KMS-11 (cell line): ENCODE measurements at regions not wholly inside any gene's neighbourhood (a gene's known extent, or its start where the extent isn't known, plus 50 kb on each side); places are given as distances from the start of the nearest gene placed in this dataset.

Experiments used
- H2AFZ ChIP-seq: fragments of 200-600 bp; sonication (generic); 2 replicates; pipeline ENCODE4 v1.6.1; 2016; ENCODE audit warnings: antibody characterized with exemption, mixed run types, low read depth
- H3K27ac ChIP-seq: fragments of 200-600 bp; sonication (generic); 2 replicates; pipeline ENCODE4 v1.6.1; 2016; ENCODE audit warnings: mild to moderate bottlenecking, mixed run types
- H3K27me3 ChIP-seq: fragments of 200-600 bp; sonication (generic); 2 replicates; pipeline ENCODE4 v1.6.1; 2017; ENCODE audit warnings: mild to moderate bottlenecking, low read depth, mixed run types, moderate library complexity; ENCODE audit not compliant: insufficient read depth
- H3K36me3 ChIP-seq: fragments of 200-600 bp; sonication (generic); 2 replicates; pipeline ENCODE4 v1.6.1; 2017; ENCODE audit warnings: mild to moderate bottlenecking, mixed run types; ENCODE audit not compliant: insufficient read depth
- H3K4me1 ChIP-seq: fragments of 200-600 bp; sonication (generic); 2 replicates; pipeline ENCODE4 v1.6.1; 2016; ENCODE audit warnings: mild to moderate bottlenecking, low read depth, mixed run types; ENCODE audit not compliant: poor library complexity, severe bottlenecking
- H3K4me2 ChIP-seq: fragments of 200-600 bp; sonication (generic); 2 replicates; pipeline ENCODE4 v1.7.0; 2016; ENCODE audit warnings: mild to moderate bottlenecking, mixed run types
- H3K4me3 ChIP-seq: fragments of 200-600 bp; sonication (generic); IDR thresholded peaks from 2 replicates; pipeline ENCODE4 v1.6.1; 2017; ENCODE audit warnings: low read depth, low read length, mixed read lengths; ENCODE audit not compliant: insufficient read depth
- H3K79me2 ChIP-seq: fragments of 200-600 bp; sonication (generic); 2 replicates; pipeline ENCODE4 v1.6.1; 2016; ENCODE audit warnings: low read depth, mixed run types; ENCODE audit not compliant: insufficient read depth
- H3K9ac ChIP-seq: fragments of 200-600 bp; sonication (generic); 2 replicates; pipeline ENCODE4 v1.6.1; 2016; ENCODE audit warnings: mild to moderate bottlenecking, mixed run types
- H4K20me1 ChIP-seq: fragments of 200-600 bp; sonication (generic); 2 replicates; pipeline ENCODE4 v1.6.1; 2016; ENCODE audit warnings: mild to moderate bottlenecking, mixed run types; ENCODE audit not compliant: insufficient read depth
- CTCF ChIP-seq: fragments of 200-600 bp; sonication (generic); conservative IDR thresholded peaks from 2 replicates; pipeline ENCODE4 v1.6.1; 2017; ENCODE audit warnings: low read depth, mild to moderate bottlenecking, antibody characterized with exemption, low read length, moderate library complexity, mixed read lengths

DNA sequence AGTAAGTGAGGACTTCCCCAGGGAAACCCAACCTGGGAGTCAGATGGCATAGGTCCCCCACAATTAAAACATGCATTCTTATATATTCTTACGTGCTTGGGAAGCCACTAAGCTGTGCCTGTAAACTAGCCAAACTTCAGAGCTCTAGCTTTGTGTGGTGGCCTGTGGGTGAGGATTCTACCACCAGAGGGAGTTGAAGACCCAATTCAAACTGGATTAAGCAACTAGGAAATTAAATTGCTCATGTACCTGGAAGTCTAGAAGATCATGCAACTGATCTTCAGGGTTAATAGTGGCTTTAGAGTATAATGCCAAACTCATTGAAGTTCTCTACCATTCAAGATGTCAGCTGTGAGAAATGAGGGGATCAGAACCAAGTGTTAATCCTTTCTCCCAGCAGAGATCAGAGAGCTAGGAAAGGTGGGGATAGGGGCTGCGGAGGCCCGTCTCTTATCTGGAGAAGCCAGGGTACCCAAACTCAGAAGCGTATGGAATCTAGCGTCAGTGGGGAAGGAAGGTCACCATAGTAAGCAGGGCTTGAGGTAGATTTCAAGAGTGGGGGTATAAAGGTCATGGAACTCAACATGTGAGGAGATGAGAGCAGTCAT lies 53.2 kb upstream of the CCDC85A start:
- H4K20me1 ChIP-seq: no peaks in the 10 kb centered on the region

DNA sequence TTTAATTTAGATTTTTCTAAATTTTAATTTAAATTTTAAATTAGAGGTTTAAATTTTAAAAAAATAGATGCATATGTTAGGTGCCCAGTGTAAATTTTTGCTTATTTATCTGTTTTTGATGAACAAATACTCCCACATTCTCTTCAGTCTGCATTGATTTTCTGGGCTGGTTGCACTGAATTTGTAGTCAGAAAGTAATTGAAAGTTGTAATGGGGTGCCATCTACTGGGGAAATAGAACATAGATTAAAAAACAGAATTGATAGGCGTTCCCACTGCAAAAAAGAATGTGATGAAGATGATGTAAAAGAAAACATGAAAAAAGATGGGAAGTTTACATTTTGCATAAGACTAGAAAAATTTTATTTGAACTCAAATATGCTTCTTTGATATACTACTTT lies 51.7 kb upstream of the CCDC85A start:
- H3K36me3 ChIP-seq: no peaks in the 10 kb centered on the region
- TF ChIP-seq CTCF: peak; percentile 77
- H3K27me3 ChIP-seq: no peaks in the 10 kb centered on the region
- H2AFZ ChIP-seq: no peak overlapping the region
- H4K20me1 ChIP-seq: no peaks in the 10 kb centered on the region
- H3K4me1 ChIP-seq: no peaks in the 10 kb centered on the region
- H3K9ac ChIP-seq: no peak overlapping the region
- H3K79me2 ChIP-seq: no peaks in the 10 kb centered on the region
- H3K4me3 ChIP-seq: no peak overlapping the region
- no peak overlapping the region for H3K4me2 ChIP-seq
- H3K27ac ChIP-seq: no peak overlapping the region

More for the DNA sequence above, 53.2 kb upstream of the CCDC85A start:
- no peak overlapping the region for H3K9ac ChIP-seq
- H3K4me3 ChIP-seq: no peak overlapping the region
- no peak overlapping the region for H2AFZ ChIP-seq
- peak; percentile 91 for TF ChIP-seq CTCF
- H3K4me2 ChIP-seq: no peak overlapping the region
- H3K27me3 ChIP-seq: no peaks in the 10 kb centered on the region
- H3K36me3 ChIP-seq: no peaks in the 10 kb centered on the region
- no peaks in the 10 kb centered on the region for H3K79me2 ChIP-seq
- no peak overlapping the region for H3K27ac ChIP-seq
- no peaks in the 10 kb centered on the region for H3K4me1 ChIP-seq

DNA sequence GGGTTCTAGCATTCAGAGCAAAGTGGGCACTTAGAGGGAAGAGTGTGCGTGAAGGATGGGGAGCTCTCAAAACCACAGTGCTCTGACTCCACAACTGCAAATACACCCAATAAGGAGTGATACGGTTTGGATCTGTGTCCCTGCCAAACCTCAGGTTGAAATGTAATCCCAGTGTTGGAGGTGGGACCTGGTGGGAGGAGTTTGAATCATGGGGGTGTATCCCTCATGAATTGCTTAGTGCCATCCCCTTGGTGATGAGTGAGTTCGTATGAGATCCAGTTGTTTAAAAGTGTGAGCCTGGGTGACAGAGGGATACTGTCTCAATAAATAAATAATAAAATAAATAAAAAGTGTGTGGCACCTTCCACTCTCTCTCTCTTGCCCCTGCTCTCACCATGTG lies 50.3 kb upstream of the CCDC85A start:
- no peak overlapping the region for H3K4me3 ChIP-seq
- no peaks in the 10 kb centered on the region for H3K27me3 ChIP-seq
- no peaks in the 10 kb centered on the region for H3K79me2 ChIP-seq
- no peak overlapping the region for H3K27ac ChIP-seq
- H2AFZ ChIP-seq: no peak overlapping the region
- H3K4me1 ChIP-seq: no peaks in the 10 kb centered on the region
- H4K20me1 ChIP-seq: no peaks in the 10 kb centered on the region
- H3K36me3 ChIP-seq: no peaks in the 10 kb centered on the region
- H3K9ac ChIP-seq: no peak overlapping the region
- H3K4me2 ChIP-seq: no peak overlapping the region
- no peak for TF ChIP-seq CTCF

DNA sequence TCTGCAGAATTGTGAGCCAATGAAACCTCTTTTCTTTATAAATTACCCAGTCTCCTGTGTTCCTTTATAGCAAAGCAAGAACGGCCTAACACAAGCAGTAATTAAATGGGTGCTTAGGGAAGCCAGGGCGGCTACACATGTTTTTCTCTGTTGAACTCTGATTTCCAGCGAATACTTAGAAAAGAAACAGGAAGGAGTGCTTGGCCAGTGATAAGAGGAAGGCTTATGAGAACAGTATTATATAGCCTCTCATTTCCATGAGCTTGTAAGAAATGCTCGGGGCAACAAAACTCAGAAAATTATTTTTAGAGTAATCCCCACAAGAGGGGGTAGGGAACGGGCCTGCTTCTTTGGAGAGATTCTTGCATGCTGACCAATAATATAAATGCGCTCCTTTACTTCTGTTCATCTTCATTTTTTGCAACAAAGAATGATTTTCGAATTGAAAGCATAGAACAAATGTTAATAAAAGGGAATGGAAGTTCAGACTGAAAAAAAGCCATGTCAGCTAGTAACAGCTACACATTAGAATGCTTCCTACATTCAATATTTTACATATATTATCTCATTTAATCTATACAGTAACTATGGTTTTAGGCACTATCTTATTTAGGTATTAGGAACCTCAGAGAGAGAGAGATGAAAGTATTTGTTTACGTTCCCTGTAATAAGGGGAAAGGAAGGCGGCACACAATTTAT lies 49.7 kb upstream of the CCDC85A start:
- Histone ChIP-seq H3K4me1 (no peaks in the 10 kb centered on the region), H3K27ac (no peak overlapping the region), H3K4me3 (no peak overlapping the region), H3K79me2 (no peaks in the 10 kb centered on the region), H3K36me3 (no peaks in the 10 kb centered on the region), H4K20me1 (no peaks in the 10 kb centered on the region), H3K9ac (no peak overlapping the region), H3K4me2 (no peak overlapping the region), H3K27me3 (no peaks in the 10 kb centered on the region), H2AFZ (no peak overlapping the region)
- TF ChIP-seq CTCF: no peak
